Activated CD8-positive, alpha-beta memory T cell treated with anti-CD3 and anti-CD28 coated beads for 24 hours (primary cell): ENCODE measurements at regions not wholly inside any gene's neighbourhood (a gene's known extent, or its start where the extent isn't known, plus 50 kb on each side); places are given as distances from the start of the nearest gene placed in this dataset.
"Not testable (repeated sequence)": the region's sequence is repeated elsewhere in the genome, so short reads cannot be mapped to it uniquely, and the experiment has no call there.

Experiments used
- DNase-seq: peaks from one replicate; pipeline ENCODE4 v3.0.0-alpha.2; 2020

DNA sequence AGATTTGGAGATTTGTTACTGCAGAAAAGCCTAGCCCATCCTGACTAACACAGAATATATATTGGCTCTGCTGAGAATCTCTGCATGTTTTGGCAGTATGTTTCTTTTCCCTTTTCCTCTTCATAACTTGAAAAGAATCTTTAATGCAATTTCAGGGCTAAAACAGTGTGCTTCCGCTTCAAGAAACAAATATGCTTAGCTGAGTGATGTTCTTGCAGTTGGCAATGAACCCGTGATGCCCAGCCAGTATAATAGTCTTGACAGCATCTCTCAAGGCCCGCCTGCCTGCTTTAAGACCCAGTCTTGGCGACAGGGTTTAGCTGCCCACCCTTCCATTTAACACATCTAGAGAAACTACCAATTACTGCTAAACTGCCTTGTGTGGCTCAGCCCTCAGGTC, 184.5 kb downstream of the INO80D start:
- no peak for DNase-seq

DNA sequence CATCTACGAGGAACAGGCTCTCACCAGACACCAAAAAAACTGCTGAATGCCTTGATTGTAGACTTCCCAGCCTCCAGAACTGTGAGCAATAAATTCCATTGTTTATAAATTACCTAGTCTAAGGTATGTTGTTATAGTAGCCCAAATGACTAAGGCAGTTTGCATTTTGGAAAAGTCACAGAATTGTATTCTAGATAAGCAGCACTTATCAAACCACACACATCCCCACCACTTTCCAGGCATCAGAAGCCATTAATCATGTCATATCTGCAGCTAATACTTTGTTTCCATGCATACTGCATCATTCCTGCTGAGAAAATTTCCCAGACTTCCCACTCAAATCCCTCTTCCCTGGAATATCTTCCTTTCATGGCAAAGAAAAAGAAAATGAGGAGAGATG, 187.2 kb downstream of the INO80D start:
- no peak for DNase-seq

DNA sequence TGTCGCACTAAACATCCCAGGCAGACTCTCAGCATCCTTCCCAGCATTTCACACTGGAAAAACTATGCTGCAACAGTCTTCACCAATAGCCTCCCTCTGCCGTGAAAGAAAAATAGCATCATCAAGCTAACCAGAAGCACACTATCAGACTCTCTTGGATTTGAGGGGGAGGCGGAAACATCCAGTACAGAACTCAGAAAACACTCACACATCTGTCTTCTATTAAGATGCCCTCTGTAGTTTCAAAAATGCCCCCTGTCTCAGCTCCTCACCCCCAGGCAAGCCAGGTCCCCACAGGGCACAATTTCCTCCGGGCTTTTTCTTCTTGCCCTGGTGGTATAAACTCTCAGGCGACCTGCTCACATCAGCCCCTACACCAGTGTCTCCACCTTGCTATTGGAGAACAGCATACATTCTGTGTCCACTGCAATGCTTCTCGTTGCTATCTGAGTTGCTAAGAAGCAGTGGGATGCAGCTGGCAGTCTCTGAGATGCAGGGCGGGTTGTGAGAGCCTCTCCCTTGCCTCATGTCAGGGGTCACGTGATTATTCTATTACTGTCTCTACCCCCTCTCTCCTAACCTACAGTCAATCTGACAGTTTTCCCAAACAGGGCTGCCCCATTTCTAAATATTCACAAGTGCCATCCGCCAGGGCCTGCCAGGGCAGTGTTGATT, 189.9 kb downstream of the INO80D start:
- DNase-seq = no peak

DNA sequence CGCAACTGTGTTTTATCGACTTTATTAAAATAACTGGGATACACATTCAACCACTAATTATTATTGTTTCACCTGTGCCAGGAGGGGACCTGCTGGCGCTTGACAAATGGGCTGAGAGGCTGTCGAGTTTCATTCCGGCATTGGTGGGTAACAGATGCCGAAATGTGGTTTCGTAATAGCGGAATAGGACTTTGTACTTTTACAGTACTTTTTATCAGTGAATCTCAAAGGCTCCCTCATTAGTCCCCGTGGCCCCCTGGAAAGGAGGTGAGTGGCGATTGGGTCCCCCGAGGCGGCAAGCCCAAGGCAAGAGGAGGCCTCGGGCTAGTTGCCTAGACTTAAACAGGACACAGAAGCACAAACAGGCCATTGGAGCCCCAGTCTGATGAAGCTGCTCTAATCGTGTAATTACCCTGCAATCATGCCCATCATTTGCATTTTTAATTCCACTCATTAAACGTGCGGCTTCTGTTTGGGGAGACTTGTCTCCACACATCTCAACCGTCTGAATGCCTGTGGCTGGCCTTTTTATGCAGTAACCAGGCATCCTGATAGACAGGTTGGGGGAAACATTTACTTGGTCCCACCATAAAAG, 193.2 kb downstream of the INO80D start:
- DNase-seq = no peak

DNA sequence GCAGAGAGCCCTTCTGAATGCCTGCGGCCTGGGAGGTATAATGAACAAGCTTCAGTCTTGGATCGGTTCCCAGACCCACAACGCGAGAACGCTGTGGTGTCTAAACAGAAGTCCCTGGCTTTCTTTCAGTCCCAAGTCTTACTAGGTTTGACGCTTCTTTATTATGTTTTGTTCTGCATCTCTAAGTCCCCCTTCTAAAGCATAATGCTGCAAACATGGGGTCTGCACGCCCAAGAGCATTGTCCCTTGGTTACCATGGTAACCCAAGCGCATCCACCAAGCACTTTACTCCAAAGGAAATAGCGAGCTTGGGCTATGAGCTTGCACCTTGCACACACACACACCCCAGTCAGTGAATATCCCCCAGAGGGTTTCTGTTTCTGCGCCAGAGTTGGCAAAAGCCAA, 193.7 kb downstream of the INO80D start:
- no peak for DNase-seq

DNA sequence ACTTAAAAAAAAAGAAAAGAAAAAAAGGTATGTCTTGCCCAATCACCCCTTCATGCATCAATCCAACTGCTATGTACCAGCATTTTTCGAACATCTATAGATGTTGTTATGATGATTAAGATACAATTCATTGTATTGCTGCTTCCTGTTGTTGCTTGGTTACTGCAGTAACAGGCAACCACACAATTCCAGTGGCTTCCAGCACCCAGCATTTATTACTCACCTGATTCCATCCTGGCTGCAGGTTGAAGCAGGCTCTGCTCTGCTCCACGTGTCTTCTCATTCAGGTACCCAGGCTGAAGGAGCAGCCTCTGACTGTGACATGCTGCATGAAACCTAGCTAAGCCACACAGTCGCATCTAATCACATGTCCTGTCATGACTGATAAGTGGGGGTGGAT, 196.9 kb downstream of the INO80D start:
- no peak for DNase-seq

DNA sequence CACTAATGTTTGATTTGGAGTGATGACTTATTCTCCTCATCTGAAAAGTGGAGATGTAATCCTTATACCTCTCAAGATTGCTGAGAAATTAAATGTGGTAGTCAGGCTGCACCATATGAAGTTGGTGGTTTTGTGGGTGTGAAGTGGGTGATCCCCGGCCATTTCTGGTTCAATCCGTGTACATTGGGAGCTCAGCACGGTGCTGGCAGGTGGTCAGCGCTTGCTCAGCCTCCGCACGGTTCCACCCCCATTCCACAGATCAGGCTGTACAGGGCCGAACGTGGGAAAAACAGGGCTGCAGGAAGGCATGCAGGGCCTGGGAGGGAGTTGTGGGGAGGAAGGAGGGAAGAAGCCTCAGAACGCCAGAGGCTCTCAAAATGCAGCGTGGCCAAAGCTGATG, 198.3 kb downstream of the INO80D start:
- no peak for DNase-seq

DNA sequence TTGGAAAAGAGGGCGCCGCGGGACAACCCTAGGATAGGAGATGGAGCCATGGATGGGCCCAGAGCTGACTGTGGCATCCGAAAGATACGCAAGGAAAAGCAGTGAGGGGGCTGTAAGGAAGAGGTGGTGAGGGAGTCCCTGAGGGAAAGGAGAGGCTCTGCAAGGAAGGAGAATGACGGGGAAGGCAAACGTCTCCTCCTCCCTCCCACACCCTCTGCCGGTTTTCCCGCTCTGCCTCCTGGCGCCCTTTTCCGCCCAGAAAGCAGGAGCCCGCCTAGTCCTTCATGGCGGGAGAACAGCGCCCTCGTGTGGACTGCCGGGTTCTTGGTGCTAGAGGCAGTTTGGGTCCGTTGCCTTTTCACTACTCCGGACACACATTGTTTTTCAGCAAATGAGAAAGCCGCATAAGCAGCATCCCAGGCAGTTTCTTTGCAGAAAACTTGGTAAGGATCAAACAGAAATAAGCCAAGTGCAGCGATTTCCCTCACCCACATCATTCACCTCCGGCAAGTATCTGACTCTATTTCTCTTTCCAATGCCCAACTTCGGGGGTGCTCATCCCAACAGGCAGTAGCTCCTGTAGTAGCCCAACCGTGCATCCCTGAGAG, 200.4 kb downstream of the INO80D start:
- DNase-seq = peak; percentile 75

DNA sequence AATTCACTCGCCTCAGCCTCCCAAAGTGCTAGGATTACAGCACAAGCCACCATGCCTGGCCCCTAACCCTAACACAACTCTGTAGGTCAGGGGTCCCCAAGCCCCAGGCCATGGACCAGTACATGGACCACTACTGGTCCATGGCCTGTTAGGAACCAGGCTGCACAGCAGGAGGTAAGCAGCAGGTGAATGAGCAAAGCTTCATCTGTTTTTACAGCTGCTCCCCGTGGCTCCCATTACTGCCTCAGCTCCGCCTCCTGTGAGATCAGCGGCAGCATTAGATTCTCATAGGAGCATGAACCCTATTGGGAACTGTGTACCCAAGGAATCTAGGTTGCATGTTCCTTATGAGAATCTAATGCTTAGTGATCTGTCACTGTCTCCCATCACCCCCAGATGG, 201.7 kb downstream of the NRP2 start:
- DNase-seq = no peak

DNA sequence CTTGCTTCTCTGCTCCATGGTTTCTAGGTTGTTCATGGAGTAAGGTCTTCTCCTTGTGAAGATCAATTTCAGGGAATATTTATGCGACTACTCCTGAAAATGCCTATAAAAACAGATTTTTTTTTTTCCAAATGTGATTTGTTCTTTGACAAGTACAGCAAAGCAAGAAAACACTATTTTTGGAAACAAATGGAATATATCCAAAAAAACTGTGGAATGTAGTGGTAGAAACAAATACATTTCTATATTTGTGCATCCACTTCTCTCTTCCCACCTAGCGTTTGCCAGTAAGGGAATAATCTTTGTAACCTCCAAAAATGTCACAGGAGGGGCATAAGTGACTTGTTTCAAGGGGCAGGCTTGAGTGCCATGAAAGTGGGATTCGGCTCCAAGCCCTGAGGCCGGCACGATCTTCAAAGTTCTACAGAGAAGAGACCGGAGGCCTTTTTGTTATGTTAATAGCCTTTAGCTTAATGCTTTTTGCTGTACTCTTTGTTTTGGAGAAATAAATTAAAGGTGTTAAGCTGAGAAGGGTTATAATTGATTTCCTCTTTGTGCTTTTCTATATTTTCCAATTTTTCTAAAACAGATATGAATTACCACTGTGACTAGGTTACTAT, 200.6 kb downstream of the NRP2 start:
- DNase-seq = no peak

DNA sequence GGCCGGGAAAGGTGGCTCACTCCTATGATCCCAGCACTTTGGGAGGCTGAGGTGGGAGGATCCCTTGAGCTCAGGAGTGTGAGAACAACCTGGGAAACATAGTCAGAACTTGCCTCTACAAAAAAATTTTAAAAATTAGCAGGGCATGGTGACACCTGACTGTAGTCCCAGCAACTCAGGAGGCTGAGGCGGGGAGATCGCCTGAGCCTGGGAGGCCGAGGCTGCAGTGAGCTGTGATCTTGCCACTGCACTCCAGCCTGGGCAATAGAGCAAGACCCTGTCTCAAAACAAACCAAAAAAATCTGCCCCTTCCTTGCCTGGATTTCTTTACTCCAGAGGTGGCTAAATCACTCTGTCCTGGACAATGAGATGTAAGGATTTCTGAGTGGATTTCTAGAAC, 197.7 kb downstream of the NRP2 start:
- no peak for DNase-seq

DNA sequence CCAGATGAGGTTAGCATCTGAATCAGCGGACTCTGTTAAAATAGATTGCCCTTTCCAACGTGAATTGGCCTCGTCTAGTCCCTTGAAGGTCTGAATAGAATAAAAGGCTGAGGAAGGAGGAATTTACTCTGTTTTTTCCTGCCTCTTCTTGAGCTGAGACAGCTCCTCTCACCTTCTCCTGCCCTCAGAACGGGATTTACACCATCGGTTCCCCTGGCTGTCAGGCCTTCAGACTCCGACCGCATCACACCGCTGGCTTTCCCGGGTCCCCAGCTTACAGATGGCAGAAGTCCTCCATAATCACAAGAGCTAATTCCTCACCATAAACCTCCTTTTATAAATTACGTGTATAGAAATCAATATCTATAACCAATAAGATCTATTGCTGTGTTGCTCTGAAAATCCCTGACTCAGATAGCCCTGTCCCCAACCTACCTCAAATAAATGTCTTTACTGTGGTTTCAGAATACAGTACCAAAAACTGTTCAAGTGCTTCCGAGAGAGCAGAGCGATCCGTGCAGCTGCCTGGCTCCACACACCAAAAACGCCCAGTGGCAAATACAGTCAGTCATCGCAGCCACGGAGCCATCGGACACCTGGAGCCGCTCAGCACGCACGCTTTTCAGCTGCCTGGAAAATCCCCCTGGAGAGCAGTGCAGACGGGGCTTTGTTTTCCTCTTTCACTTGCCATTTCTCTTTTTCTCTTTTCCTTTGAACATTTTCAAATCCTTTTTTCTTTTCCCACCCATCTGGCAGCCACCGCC, 196.9 kb downstream of the NRP2 start:
- no peak for DNase-seq

DNA sequence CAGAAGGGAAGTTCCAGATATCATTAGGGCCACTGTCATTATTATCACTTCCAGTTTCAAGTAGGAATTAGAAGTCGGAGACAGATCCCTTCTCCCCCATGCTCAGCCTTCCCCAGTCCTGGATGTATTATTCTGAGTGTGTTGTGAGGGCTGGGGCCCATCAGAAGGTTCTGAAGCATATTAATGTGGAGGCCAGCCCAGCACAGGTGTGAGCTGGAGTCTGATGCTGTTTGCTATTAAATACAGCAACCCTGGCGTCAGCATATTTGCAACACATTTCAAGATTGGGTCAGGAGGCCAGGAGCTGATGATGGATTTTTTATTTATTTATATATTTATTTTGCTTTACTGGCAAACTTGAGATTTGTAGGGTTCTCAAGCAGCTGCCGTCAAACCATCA, 195.2 kb downstream of the NRP2 start:
- no peak for DNase-seq

DNA sequence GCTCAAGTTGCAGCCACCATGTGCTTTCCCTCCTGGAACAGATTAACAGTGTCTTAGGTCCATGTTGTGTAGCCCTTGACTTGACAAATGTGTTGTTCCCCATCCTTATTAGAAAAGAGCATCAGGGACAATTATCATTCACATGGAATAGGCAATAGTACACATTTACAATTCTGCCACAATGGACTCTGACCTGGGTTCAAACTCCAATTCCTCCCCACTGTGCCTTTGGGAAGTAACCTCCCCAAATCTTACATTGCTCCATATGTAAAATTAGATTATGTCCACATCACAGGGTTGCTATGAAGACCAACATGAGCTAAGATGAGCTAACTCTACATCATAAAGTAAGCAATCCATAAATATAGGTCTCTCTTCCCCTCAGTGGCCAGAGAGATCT, 193.8 kb downstream of the NRP2 start:
- DNase-seq = no peak

DNA sequence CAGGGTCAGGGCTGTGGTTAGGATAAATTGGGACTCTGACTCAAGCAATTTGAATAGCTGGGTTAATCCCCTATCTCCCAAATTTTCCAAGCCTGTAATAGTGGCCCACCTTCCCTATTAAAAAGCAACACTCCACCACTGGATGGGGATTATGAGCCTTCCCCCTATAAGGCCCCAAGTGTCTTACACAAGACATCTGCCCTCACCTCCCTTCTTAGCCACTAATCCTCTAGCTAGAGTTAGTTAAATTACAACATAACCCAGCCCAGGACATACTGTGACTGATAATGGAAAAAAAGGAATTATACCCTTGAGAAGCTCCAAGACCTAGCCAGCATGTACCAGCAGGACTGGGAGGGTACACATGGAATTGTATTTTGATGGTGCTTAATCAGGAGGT, 190.4 kb downstream of the NRP2 start:
- no peak for DNase-seq

DNA sequence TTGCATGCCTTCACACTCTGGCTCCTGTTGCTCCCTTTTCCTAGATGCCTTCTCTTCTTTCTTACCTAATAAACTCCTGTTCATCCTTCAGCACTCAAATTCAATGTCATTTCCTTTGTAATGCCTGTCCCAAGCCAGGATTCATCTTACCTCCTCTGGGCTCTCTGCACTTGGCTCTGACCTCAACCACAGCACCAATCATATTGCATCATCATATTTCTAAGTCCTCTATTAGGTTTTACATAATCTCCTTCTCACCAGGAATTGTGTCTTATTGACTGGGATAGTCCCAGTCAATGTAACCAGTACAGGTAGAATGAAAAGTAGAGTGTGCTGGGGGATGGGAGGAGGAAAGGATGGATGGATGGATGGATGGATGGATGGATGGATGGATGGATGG, 187.1 kb downstream of the NRP2 start:
- no peak for DNase-seq

DNA sequence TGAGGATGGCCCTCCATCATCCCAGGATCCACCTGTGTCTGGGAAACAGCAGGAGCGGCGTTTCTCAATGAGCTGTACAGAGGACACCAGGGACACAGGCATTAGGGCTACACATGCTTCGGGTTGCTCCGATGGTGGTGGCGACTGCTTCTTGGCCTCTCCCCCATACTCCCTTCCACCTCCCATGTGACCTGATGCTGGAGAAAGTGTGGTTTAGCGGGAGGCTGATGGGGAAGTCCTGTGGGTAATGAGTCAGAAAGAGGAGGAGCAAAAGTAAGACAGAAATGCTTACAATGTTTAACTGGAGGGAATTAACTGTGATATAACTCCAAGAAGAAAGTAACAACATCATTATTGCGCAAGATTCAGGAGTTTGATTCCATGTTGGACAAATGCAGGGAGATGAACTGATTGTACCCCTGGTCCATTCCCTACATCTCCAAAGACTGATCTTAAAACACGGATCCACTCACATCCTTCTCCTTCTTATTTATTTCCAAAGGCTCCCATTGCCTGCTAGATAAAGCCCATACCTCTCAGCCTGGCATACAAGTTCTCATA, 186.6 kb downstream of the NRP2 start:
- DNase-seq = no peak

DNA sequence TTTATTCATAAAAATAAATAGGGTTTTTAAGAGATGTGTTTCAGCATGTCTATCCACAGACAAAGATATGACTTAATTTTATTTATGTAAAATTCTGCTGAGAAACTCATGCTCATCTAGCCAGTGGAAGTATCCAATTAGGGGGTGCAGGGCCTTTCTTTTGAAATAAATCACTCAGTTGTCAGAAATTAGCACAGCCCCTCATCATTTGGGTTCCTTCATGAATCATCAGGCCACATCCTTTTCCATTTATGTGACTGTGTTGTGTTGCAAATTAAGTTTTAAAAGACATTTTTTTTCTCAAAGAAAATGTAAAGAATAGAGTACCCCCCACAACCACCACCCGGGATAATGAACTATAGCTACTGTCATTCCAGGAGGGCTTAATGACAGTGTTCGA, 185.8 kb downstream of the NRP2 start:
- no peak for DNase-seq

DNA sequence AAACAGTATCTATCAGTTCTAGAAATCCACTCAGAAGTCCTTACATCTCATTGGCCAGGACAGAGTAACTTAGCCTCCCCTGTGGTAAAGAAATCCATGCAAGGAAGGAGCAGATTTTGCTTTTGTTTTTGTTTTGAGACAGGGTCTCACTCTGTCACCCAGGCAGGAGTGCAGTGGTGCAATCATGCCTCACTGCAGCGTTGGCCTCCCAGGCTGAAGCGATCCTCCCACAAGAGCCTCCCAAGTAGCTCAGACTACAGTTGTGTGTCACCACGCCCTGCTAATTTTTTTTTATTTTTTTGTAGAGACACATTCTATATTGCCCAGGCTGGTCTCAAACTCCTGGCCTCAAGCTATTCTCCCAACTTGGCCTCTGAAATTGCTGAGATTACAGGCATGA, 185.1 kb downstream of the NRP2 start:
- DNase-seq = no peak

DNA sequence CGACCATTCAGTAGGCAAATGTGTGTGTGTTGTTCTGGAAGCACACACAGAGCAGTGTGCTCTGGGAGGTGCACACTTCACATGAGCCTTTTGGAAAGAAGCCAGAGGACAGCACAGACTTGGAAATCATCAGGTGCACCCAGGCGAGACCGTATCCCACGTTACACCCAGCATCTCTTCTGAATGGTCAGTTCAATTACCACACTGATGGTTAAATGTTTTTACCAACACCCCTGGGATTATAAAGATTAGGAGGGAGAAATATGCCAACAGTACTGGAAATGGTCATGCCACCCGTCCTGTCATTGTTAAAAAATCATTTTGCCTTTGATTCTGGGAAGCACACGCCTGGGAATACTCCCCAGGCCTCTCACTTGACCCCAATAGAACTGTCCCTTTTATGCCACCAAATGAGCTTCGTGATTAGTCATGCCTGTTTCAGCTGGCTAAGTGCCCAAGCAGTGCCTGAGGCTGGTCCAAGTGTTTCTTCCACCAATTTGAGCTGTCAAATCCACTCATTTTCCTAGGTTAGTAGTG, 183.7 kb downstream of the NRP2 start:
- DNase-seq = no peak

DNA sequence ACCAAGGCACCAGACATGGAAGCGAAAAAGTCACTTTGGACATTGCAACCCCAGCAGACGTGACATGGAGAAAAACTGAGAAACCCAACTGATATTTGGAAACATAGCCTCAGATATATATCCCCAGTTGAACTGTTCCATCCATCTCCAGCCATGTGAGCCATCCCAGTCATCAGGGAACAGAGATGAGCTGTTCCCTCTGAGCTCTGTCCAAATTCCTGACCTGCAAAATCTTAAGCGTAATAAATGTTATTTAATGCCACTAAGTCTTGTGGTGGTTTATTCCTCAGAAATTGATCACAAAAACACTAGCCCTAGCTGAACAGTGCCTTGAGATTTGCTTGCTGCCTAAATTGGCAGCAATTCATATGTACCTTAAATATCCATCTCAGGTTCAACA, 182.8 kb downstream of the NRP2 start:
- no peak for DNase-seq

DNA sequence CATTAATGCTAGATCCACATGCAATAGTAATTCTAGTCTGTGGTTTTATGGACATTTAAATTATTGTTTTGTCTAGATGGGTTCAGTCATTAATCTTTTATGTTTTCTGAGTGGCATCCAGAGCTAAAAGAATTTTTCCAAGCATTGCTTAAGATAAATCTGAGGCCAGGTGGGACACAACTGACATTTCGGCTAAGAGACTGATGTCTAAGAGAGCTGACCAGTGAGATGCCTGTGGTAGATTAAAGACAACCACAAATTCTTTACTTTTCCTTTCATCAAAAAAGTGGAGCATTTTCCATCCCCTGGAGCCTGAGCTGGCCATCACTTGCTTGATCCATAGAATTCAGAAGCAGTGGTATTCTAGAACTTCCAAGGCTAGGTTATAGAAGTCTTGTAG, 182.2 kb downstream of the NRP2 start:
- no peak for DNase-seq

DNA sequence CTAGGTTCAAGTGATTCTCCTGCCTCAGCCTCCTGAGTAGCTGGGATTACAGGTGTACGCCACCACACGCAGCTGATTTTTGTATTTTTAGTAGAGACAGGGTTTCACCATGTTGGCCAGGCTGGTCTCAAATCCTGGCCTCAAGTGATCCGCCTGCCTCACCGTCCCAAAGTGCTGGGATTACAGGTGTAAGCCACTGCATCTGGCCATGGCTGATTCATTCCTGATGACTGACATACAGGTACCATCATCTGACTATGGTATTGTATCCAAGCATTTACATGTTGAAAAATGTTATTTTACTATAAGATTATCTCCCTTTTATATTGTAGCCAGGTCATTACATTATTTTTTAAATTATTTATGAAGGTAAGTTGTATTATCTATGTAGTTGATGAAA, 180.5 kb downstream of the NRP2 start:
- DNase-seq = not testable (repeated sequence)
